IMR-90 (cell line): ENCODE measurements at regions not wholly inside any gene's neighbourhood (a gene's known extent, or its start where the extent isn't known, plus 50 kb on each side); places are given as distances from the start of the nearest gene placed in this dataset.

Experiments
- ATAC-seq: fragments of 200-7000 bp; cut with Tn5 transposase; 2 replicates; pipeline ENCODE4 v1.9.1; 2020; ENCODE audit warnings: low read depth, mild to moderate bottlenecking, moderate library complexity
- BruUV-seq: library from RNA; stranded (reverse); fragments of 400-500 nt; replicated peaks from 2 replicates; lab custom pipeline; 2021; lab: Mats Ljungman, UMichigan
- CTCF ChIA-PET: fragments of 300-600 bp; formaldehyde crosslinking; extraction: SDS; loops from one replicate; lab custom pipeline; 2021; ENCODE audit warnings: antibody characterized with exemption; lab: Yijun Ruan, JAX
- POLR2A ChIA-PET: fragments of 300-600 bp; sonication (Branson Sonifier 250); formaldehyde crosslinking; loops from one replicate; lab custom pipeline; 2022; ENCODE audit warnings: antibody characterized with exemption; ENCODE audit not compliant: unreplicated experiment; lab: Charles Lee
- DNase-seq: peaks from one replicate; pipeline ENCODE4 v3.0.0; 2013
- H2AFZ ChIP-seq: replicated peaks from 2 replicates; pipeline ENCODE3; 2013; ENCODE audit warnings: low read length, mild to moderate bottlenecking; ENCODE audit not compliant: poor library complexity
- H2AK5ac ChIP-seq: 2 replicates; pipeline ENCODE4 v1.6.1; 2013; ENCODE audit warnings: low read depth, low read length, inconsistent platforms
- H2AK9ac ChIP-seq: replicated peaks from 2 replicates; pipeline ENCODE3; 2013; ENCODE audit warnings: mild to moderate bottlenecking, low read depth, low read length, moderate library complexity; ENCODE audit not compliant: poor library complexity
- H2BK120ac ChIP-seq: 2 replicates; pipeline ENCODE4 v1.6.1; 2013; ENCODE audit warnings: low read depth, low read length, inconsistent platforms
- H2BK15ac ChIP-seq: 3 replicates; pipeline ENCODE4 v1.6.1; 2013; ENCODE audit warnings: low read depth, low read length, inconsistent platforms
- H2BK20ac ChIP-seq: 2 replicates; pipeline ENCODE4 v1.6.1; 2013; ENCODE audit warnings: low read depth, mild to moderate bottlenecking, inconsistent platforms, low read length, moderate library complexity
- H2BK5ac ChIP-seq: 2 replicates; pipeline ENCODE4 v1.6.1; 2013; ENCODE audit warnings: mild to moderate bottlenecking, low read depth, low read length, inconsistent platforms; ENCODE audit not compliant: poor library complexity, severe bottlenecking
- H3K14ac ChIP-seq: replicated peaks from 2 replicates; pipeline ENCODE4 v1.6.1; 2013; ENCODE audit warnings: low read depth, low read length, inconsistent platforms
- H3K18ac ChIP-seq: 2 replicates; pipeline ENCODE4 v1.6.1; 2013; ENCODE audit warnings: low read depth, low read length, control low read depth
- H3K23ac ChIP-seq: 2 replicates; pipeline ENCODE4 v1.6.1; 2013; ENCODE audit warnings: low read depth, low read length, inconsistent platforms
- H3K27ac ChIP-seq: 2 replicates; pipeline ENCODE4 v1.5.1; 2013; ENCODE audit warnings: mild to moderate bottlenecking, control low read depth, low read length; ENCODE audit not compliant: insufficient read depth
- H3K27me3 ChIP-seq: 2 replicates; pipeline ENCODE4 v1.6.1; 2013; ENCODE audit warnings: low read length; ENCODE audit not compliant: control insufficient read depth, insufficient read depth
- H3K36me3 ChIP-seq: 2 replicates; pipeline ENCODE4 v1.6.1; 2013; ENCODE audit warnings: low read length, mixed read lengths; ENCODE audit not compliant: control insufficient read depth, insufficient read depth
- H3K4ac ChIP-seq: 2 replicates; pipeline ENCODE4 v1.6.1; 2013; ENCODE audit warnings: low read depth, low read length, inconsistent platforms
- H3K4me1 ChIP-seq: 2 replicates; pipeline ENCODE4 v1.6.1; 2013; ENCODE audit warnings: low read length, mixed read lengths; ENCODE audit not compliant: control insufficient read depth, insufficient read depth
- H3K4me2 ChIP-seq: 2 replicates; pipeline ENCODE4 v1.6.1; 2013; ENCODE audit warnings: low read depth, mild to moderate bottlenecking, control low read depth, low read length, moderate library complexity
- H3K4me3 ChIP-seq: 2 replicates; pipeline ENCODE4 v1.5.1; 2013; ENCODE audit warnings: low read depth, mild to moderate bottlenecking, control low read depth, low read length, moderate library complexity; ENCODE audit not compliant: insufficient read depth
- H3K56ac ChIP-seq: 2 replicates; pipeline ENCODE4 v1.6.1; 2013; ENCODE audit warnings: low read length, inconsistent platforms; ENCODE audit not compliant: insufficient read depth; ENCODE audit errors: extremely low read depth
- H3K79me1 ChIP-seq, 2 experiments: 2 replicates each; pipeline ENCODE4 v1.6.1; 2013; ENCODE audit warnings: low read length in 2 of 2, inconsistent platforms in 1 of 2, low read depth in 1 of 2
- H3K9ac ChIP-seq: 2 replicates; pipeline ENCODE4 v1.6.1; 2013; ENCODE audit warnings: low read depth, low read length, control low read depth
- H3K9me1 ChIP-seq: 2 replicates; pipeline ENCODE4 v1.6.1; 2013; ENCODE audit warnings: low read length, inconsistent platforms; ENCODE audit not compliant: insufficient read depth
- H3K9me3 ChIP-seq: 2 replicates; pipeline ENCODE4 v1.6.1; 2013; ENCODE audit warnings: low read length; ENCODE audit not compliant: control insufficient read depth, insufficient read depth
- H4K20me1 ChIP-seq: 2 replicates; pipeline ENCODE4 v1.6.1; 2013; ENCODE audit warnings: low read length, inconsistent platforms; ENCODE audit not compliant: insufficient read depth
- H4K5ac ChIP-seq: 2 replicates; pipeline ENCODE4 v1.6.1; 2013; ENCODE audit warnings: mild to moderate bottlenecking, low read depth, low read length, control low read depth
- H4K8ac ChIP-seq, 2 experiments: 2 replicates each; pipeline ENCODE4 v1.6.1; 2013; ENCODE audit warnings: low read depth in 2 of 2, low read length in 2 of 2, control low read depth in 1 of 2, inconsistent platforms in 1 of 2
- H4K91ac ChIP-seq: 2 replicates; pipeline ENCODE4 v1.6.1; 2013; ENCODE audit warnings: low read depth, low read length, inconsistent platforms; ENCODE audit not compliant: insufficient read depth
- BHLHE40 ChIP-seq: fragments of 150-350 bp; IDR thresholded peaks from 2 replicates; pipeline ENCODE4 v1.6.1; 2016; ENCODE audit warnings: mild to moderate bottlenecking, low read depth, low read length
- CEBPB ChIP-seq: IDR thresholded peaks from 2 replicates; pipeline ENCODE4 v1.6.1; 2012; ENCODE audit warnings: low read depth, low read length, improper control_type of control experiment
- CHD1 ChIP-seq: IDR thresholded peaks from 2 replicates; pipeline ENCODE4 v1.6.1; 2012; ENCODE audit warnings: low read depth, low read length, improper control_type of control experiment
- CTCF ChIP-seq: conservative IDR thresholded peaks from 2 replicates; pipeline ENCODE4 v1.5.1; 2012; ENCODE audit warnings: mild to moderate bottlenecking, low read depth, low read length, improper control_type of control experiment
- FOS ChIP-seq: fragments of 150-350 bp; IDR thresholded peaks from 2 replicates; pipeline ENCODE4 v1.6.1; 2016; ENCODE audit warnings: low read depth, low read length
- MAFK ChIP-seq: IDR thresholded peaks from 2 replicates; pipeline ENCODE4 v1.6.1; 2012; ENCODE audit warnings: low read depth, low read length, improper control_type of control experiment
- MAZ ChIP-seq: IDR thresholded peaks from 2 replicates; pipeline ENCODE4 v1.6.1; 2012; ENCODE audit warnings: low read depth, mild to moderate bottlenecking, low read length, improper control_type of control experiment, moderate library complexity, borderline replicate concordance
- MXI1 ChIP-seq: IDR thresholded peaks from 2 replicates; pipeline ENCODE4 v1.6.1; 2012; ENCODE audit warnings: low read depth, mild to moderate bottlenecking, low read length, moderate library complexity, borderline replicate concordance
- NFE2L2 ChIP-seq: fragments of 150-350 bp; IDR thresholded peaks from 2 replicates; pipeline ENCODE4 v1.6.1; 2016; ENCODE audit warnings: low read depth, mild to moderate bottlenecking, low read length
- POLR2A ChIP-seq: IDR thresholded peaks from 2 replicates; pipeline ENCODE4 v1.6.1; 2012; ENCODE audit warnings: mild to moderate bottlenecking, low read depth, low read length
- RAD21 ChIP-seq: IDR thresholded peaks from 2 replicates; pipeline ENCODE4 v1.6.1; 2012; ENCODE audit warnings: low read length, improper control_type of control experiment
- RFX5 ChIP-seq: IDR thresholded peaks from 2 replicates; pipeline ENCODE4 v1.8.0; 2012; ENCODE audit warnings: low read depth, mild to moderate bottlenecking, low read length, moderate library complexity
- SMC3 ChIP-seq: fragments of 150-350 bp; IDR thresholded peaks from 2 replicates; pipeline ENCODE4 v1.6.1; 2016; ENCODE audit warnings: low read depth, mild to moderate bottlenecking, antibody characterized with exemption, low read length, moderate library complexity
- USF2 ChIP-seq: fragments of 150-350 bp; IDR thresholded peaks from 2 replicates; pipeline ENCODE4 v1.6.1; 2017; ENCODE audit warnings: mild to moderate bottlenecking, antibody characterized with exemption, low read length, low read depth
- WGBS, 2 experiments: methylation state at CpG; one replicate each; pipeline versions ENCODE4 v1.1.5 to v1.1.7; 2013; ENCODE audit warnings: missing lambda C conversion rate in 2 of 2; ENCODE audit not compliant: insufficient read length in 1 of 2; ENCODE audit errors: extremely low coverage in 2 of 2; 5-methylcytosine and 5-hydroxymethylcytosine counted together
- dilution Hi-C: fragments of 300-500 bp; cut with HindIII; formaldehyde crosslinking; loops from one replicate; pipeline ENCODE4 v1.14.3; 2018; ENCODE audit warnings: low sequenced_read_pairs; ENCODE audit not compliant: unreplicated experiment
- in situ Hi-C: fragments of 300-500 bp; cut with MboI; formaldehyde crosslinking; loops from 3 replicates; pipeline ENCODE4 v1.14.3; 2019; ENCODE audit warnings: low sequenced_read_pairs, inconsistent platforms, mixed read lengths
- intact Hi-C: fragments of 100-400 bp; cut with micrococcal nuclease; formaldehyde crosslinking; loops from 2 replicates; pipeline ENCODE4 v1.10.0; 2022
- TF ChIP-seq, protein P1 (sequence below): fragments of 150-350 bp; IDR thresholded peaks from 2 replicates; pipeline ENCODE4 v1.6.1; 2016; ENCODE audit warnings: low read depth, mild to moderate bottlenecking, low read length, moderate library complexity, borderline replicate concordance

- H4K20me1 ChIP-seq = no peaks in the 10 kb centered on the region
- peak overlapping the region; percentile 17; the same call in 1 of the 2 replicates for H2AK5ac ChIP-seq
- H2BK15ac ChIP-seq = peak overlapping the region; percentile 18; the same call in 1 of the 3 replicates
- peak overlapping the region; percentile 82 for H2BK120ac ChIP-seq
- no peaks in the 10 kb centered on the region for H3K9me3 ChIP-seq
- H3K4ac ChIP-seq = peak overlapping the region; percentile 2
- no peaks in the 10 kb centered on the region for H3K36me3 ChIP-seq
- H2AFZ ChIP-seq = peak overlapping the region; percentile 64
- H3K18ac ChIP-seq = peak overlapping the region; percentile 94
- no peak overlapping the region for H3K4me2 ChIP-seq
- no peak overlapping the region for H4K91ac ChIP-seq
- peak overlapping the region; percentile 80 for H4K5ac ChIP-seq
- H2AK9ac ChIP-seq = no peak overlapping the region
- no CpG with 5 or more reads among the region's 6 CpGs for WGBS, 2 experiments
- BruUV-seq = no TSS peak
- peaks cover 9% of the 10 kb centered on the region for H3K4me1 ChIP-seq
- peak overlapping the region; percentile 43 for H2BK5ac ChIP-seq
- H3K23ac ChIP-seq = 0 out of 2 replicates have a peak overlapping the region, but pooled peaks have one; percentile 20
- H3K56ac ChIP-seq = no peak overlapping the region
- no peak overlapping the region for H3K4me3 ChIP-seq
- ChIA-PET POLR2A (interaction anchor here (0.6 kb wide), 1 partner anchor 357 kb away, joined by 9 read pairs; no protein-coding TSS in a partner anchor), CTCF (no interaction called here)
- no peaks in the 10 kb centered on the region for H3K79me1 ChIP-seq
- no peaks in the 10 kb centered on the region for H3K27me3 ChIP-seq
- dilution Hi-C loops (loop anchor here (25.0 kb wide), 1 partner anchor 549 kb away; no protein-coding TSS in a partner anchor), intact Hi-C loops (loop anchor here (2.0 kb wide), 1 partner anchor 551 kb away; no protein-coding TSS in a partner anchor), in situ Hi-C loops (loop anchor here (5.0 to 10.0 kb wide), 2 partner anchors 199 to 541 kb away; no protein-coding TSS in a partner anchor)
- no peaks in the 10 kb centered on the region for H3K9me1 ChIP-seq
- DNase-seq (peak; percentile 79), ATAC-seq (peak; percentile 67)
- peak overlapping the region; percentile 54; the same call in 1 of the 2 replicates for H2BK20ac ChIP-seq
- no peak overlapping the region for H3K14ac ChIP-seq
- TF ChIP-seq SMC3 = no peak
- TF ChIP-seq RAD21 = no peak
- TF ChIP-seq RFX5 = no peak
- TF ChIP-seq, protein P1, sequence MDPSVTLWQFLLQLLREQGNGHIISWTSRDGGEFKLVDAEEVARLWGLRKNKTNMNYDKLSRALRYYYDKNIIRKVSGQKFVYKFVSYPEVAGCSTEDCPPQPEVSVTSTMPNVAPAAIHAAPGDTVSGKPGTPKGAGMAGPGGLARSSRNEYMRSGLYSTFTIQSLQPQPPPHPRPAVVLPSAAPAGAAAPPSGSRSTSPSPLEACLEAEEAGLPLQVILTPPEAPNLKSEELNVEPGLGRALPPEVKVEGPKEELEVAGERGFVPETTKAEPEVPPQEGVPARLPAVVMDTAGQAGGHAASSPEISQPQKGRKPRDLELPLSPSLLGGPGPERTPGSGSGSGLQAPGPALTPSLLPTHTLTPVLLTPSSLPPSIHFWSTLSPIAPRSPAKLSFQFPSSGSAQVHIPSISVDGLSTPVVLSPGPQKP = no peak
- no peak for TF ChIP-seq MAZ
- TF ChIP-seq FOS = no peak
- TF ChIP-seq USF2 = no peak
- TF ChIP-seq CHD1 = no peak
- no peak for TF ChIP-seq CTCF
- peak; percentile 98 for TF ChIP-seq NFE2L2
- no peak for TF ChIP-seq BHLHE40
- peak; percentile 78 for TF ChIP-seq MAFK
- no peak for TF ChIP-seq MXI1
- TF ChIP-seq CEBPB = no peak
- no peak for TF ChIP-seq POLR2A
- no peak overlapping the region for H3K9ac ChIP-seq
- no peak overlapping the region; the same call in 1 of the 2 replicates for H3K27ac ChIP-seq
- peak overlapping the region in 1 of 2 experiments; percentile 74; a peak in 2 of 4 replicates for H4K8ac ChIP-seq
Observed at GRCh38 chr10:62613424-62613823, 191.1 kb upstream of the ADO start.
